Urinary bladder (tissue), 3 donors: ENCODE measurements at regions not wholly inside any gene's neighbourhood (a gene's known extent, or its start where the extent isn't known, plus 50 kb on each side); places are given as distances from the start of the nearest gene placed in this dataset.

Experiments used
- DNase-seq: peaks from one replicate; pipeline ENCODE4 v3.0.0-alpha.2; 2015; ENCODE audit errors: extremely low spot score
- H3K27ac ChIP-seq: one replicate; pipeline ENCODE4 v1.5.1; 2013; ENCODE audit warnings: low read depth, mild to moderate bottlenecking, moderate library complexity
- H3K36me3 ChIP-seq: one replicate; pipeline ENCODE4 v1.6.1; 2013; ENCODE audit warnings: mild to moderate bottlenecking, moderate library complexity; ENCODE audit not compliant: insufficient read depth
- H3K4me1 ChIP-seq: one replicate; pipeline ENCODE4 v1.6.1; 2013; ENCODE audit warnings: mild to moderate bottlenecking, moderate library complexity; ENCODE audit not compliant: insufficient read depth
- H3K4me3 ChIP-seq: one replicate; pipeline ENCODE4 v1.5.1; 2013; ENCODE audit warnings: low read depth, low read length
- WGBS: extraction: QIAGEN DNeasy Blood & Tissue Kit; methylation state at CpG from one replicate; pipeline ENCODE4 v1.1.7; 2013; 5-methylcytosine and 5-hydroxymethylcytosine counted together
- donor health status: healthy with polysubstance abuse.
- donor health status: healthy.

DNA sequence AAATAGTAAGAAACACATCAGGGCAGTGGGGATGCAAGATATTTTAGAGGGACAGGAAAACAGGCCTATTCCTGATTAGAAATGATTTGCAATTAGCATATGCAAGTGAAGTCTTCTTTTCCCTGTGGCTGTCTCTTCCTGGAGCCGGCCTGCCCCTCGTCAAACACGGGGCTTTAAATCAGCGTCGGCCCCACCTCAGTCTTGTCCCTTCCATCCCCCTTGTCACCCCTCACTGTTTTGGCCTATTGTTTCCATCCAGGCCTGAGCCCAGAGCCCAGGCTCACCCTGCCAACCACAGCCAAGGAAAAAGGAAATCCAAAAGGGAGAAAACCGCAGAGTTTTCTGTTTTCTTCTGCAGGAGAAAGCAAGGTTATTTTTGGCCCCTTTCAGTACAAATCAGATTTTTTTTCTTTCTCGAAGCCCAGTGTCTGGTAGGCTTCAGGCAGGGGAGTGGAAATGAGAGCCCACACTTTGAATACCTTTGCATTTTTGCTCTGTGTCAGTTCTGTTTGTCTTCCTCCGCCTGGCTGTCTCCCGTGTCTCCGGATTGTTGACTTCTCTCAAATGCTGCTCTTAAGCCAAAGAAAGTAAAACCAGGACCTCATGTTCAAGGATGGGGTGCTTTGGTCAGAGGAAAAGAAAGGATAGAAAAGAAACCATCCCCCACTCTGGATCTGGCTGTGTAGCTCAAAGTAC is 399.9 kb upstream of the CDH11 start:
- H3K4me3 ChIP-seq: no peak overlapping the region
- no peaks in the 10 kb centered on the region for H3K4me1 ChIP-seq
- no peak overlapping the region for H3K27ac ChIP-seq
- 32% methylated on average over 10 of the region's 10 CpGs for WGBS
- DNase-seq: no peak
- H3K36me3 ChIP-seq: no peaks in the 10 kb centered on the region

DNA sequence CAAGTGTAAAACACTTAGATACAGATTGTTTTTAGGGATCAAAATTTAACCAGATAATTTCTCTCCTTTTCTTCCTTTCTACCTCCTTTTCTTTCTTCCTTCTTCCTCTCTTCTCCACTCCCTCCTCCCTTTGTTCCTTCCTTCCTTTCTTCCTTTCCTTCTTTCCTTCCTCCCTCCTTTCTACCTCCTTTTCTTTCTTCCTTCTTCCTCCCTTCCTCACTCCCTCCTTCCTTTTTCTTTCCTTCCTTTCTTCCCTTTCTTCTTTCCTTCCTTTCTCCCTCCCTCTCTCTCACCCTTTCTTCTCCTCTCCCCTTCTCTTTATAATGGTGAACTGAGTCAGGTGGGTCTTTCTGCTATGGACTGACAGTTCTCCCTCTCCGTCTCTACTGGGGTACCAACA is 397.5 kb upstream of the CDH11 start:
- no peak overlapping the region for H3K4me3 ChIP-seq
- H3K4me1 ChIP-seq: no peaks in the 10 kb centered on the region
- 98% methylated on average over 1 of the region's 1 CpG for WGBS
- no peaks in the 10 kb centered on the region for H3K36me3 ChIP-seq
- DNase-seq: no peak
- no peak overlapping the region for H3K27ac ChIP-seq

DNA sequence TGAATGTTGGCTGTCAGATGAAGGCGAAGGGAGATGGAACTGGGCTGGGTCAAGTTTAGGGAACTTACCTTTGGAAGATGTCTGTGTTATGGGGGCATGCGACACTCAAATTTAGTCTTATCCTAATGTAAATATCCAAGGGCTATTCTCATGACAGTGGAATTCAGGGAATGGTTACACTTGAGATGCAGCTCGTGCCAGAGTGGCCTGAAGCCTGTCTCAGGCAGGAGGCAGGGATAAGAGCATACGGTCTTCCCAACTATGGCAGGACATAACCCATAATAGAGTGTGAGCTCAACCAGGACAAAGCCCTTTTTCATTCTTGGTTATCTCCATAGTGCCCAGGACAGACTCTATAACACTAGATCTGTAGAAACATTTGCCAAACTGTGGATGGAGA is 393.3 kb upstream of the CDH11 start:
- Histone ChIP-seq H3K4me1 (no peaks in the 10 kb centered on the region), H3K4me3 (no peak overlapping the region), H3K27ac (no peak overlapping the region), H3K36me3 (no peaks in the 10 kb centered on the region)
- WGBS: 52% methylated on average over 4 of the region's 4 CpGs
- DNase-seq: no peak

GRCh38 chr16:65510850-65511249 is 389.0 kb upstream of the CDH11 start:
- no peaks in the 10 kb centered on the region for H3K4me1 ChIP-seq
- no peak overlapping the region for H3K4me3 ChIP-seq
- no peak for DNase-seq
- H3K36me3 ChIP-seq: no peaks in the 10 kb centered on the region
- H3K27ac ChIP-seq: no peak overlapping the region
- 60% methylated on average over 7 of the region's 7 CpGs for WGBS

GRCh38 chr16:65510241-65510640 is 388.4 kb upstream of the CDH11 start:
- 78% methylated on average over 3 of the region's 3 CpGs for WGBS
- Histone ChIP-seq H3K4me3 (no peak overlapping the region), H3K4me1 (no peaks in the 10 kb centered on the region), H3K27ac (no peak overlapping the region), H3K36me3 (no peaks in the 10 kb centered on the region)
- no peak for DNase-seq

GRCh38 chr16:65509172-65509571 is 387.3 kb upstream of the CDH11 start:
- H3K27ac ChIP-seq: no peak overlapping the region
- H3K4me3 ChIP-seq: no peak overlapping the region
- no peaks in the 10 kb centered on the region for H3K36me3 ChIP-seq
- no peaks in the 10 kb centered on the region for H3K4me1 ChIP-seq
- WGBS: 82% methylated on average over 4 of the region's 4 CpGs
- DNase-seq: no peak

DNA sequence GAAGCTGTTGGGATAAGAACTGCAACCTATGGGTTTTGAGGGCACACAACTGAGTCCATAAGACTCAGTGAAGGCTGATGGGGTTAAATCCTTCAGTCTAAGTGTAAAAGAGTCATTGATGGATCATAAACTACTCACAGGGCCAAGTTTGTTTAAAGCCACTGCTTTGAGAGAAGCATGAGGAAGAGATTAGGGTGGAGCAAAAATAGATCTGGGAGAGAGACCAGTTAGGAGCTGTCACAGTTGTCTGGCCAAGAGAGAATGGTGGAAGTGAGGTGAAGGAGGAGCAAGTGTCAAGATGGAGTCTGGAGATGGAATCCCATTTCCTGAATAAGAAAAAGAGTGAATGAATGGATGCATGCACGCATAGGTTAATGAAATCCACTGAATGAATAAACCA is 379.1 kb upstream of the CDH11 start:
- Histone ChIP-seq H3K36me3 (no peaks in the 10 kb centered on the region), H3K4me1 (no peaks in the 10 kb centered on the region), H3K4me3 (no peak overlapping the region), H3K27ac (no peak overlapping the region)
- WGBS: 88% methylated on average over 1 of the region's 1 CpG
- DNase-seq: no peak

GRCh38 chr16:65500007-65500406 is 378.1 kb upstream of the CDH11 start:
- WGBS: 59% methylated on average over 2 of the region's 2 CpGs
- no peak for DNase-seq
- H3K27ac ChIP-seq: no peak overlapping the region
- H3K4me3 ChIP-seq: no peak overlapping the region
- H3K4me1 ChIP-seq: no peaks in the 10 kb centered on the region
- no peaks in the 10 kb centered on the region for H3K36me3 ChIP-seq

GRCh38 chr16:65499566-65499965 is 377.7 kb upstream of the CDH11 start:
- no peak for DNase-seq
- H3K27ac ChIP-seq: no peak overlapping the region
- no peaks in the 10 kb centered on the region for H3K4me1 ChIP-seq
- H3K36me3 ChIP-seq: no peaks in the 10 kb centered on the region
- 82% methylated on average over 1 of the region's 1 CpG for WGBS
- H3K4me3 ChIP-seq: no peak overlapping the region

- DNase-seq: no peak
- no peaks in the 10 kb centered on the region for H3K36me3 ChIP-seq
- H3K27ac ChIP-seq: no peak overlapping the region
- H3K4me3 ChIP-seq: no peak overlapping the region
- WGBS: 57% methylated on average over 6 of the region's 6 CpGs
- no peaks in the 10 kb centered on the region for H3K4me1 ChIP-seq
These were observed 375.7 kb upstream of the CDH11 start for GRCh38 chr16:65497571-65497970.

- Histone ChIP-seq H3K27ac (no peak overlapping the region), H3K36me3 (no peaks in the 10 kb centered on the region), H3K4me3 (no peak overlapping the region), H3K4me1 (no peaks in the 10 kb centered on the region)
- no peak for DNase-seq
- 87% methylated on average over 3 of the region's 3 CpGs for WGBS
These were observed 373.2 kb upstream of the CDH11 start for GRCh38 chr16:65495106-65495505.

DNA sequence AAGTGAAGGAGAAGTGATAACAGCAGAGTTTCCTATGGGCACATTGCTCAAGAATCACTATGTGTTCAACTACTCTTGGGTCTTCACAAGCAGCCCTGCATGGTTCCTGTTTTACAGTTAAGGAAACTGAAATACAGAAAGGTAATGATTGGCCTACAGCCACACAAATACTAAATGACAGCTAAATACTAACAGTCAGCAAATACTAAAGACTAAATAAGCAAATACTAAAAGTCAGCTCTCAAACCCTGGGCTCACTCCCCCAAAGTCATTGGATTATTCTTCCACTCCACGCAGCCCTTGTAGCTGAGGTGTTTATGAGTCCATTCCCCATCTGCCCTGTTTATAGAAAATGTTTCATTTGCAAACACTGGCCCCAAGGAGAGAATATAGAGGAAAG is 372.7 kb upstream of the CDH11 start:
- DNase-seq: no peak
- no peaks in the 10 kb centered on the region for H3K36me3 ChIP-seq
- no peak overlapping the region for H3K27ac ChIP-seq
- 77% methylated on average over 1 of the region's 1 CpG for WGBS
- no peak overlapping the region for H3K4me3 ChIP-seq
- no peaks in the 10 kb centered on the region for H3K4me1 ChIP-seq

- H3K4me3 ChIP-seq: no peak overlapping the region
- no peak overlapping the region for H3K27ac ChIP-seq
- WGBS: 93% methylated on average over 1 of the region's 1 CpG
- no peak for DNase-seq
- H3K4me1 ChIP-seq: no peaks in the 10 kb centered on the region
- no peaks in the 10 kb centered on the region for H3K36me3 ChIP-seq
These were observed 372.2 kb upstream of the CDH11 start for GRCh38 chr16:65494080-65494479.

DNA sequence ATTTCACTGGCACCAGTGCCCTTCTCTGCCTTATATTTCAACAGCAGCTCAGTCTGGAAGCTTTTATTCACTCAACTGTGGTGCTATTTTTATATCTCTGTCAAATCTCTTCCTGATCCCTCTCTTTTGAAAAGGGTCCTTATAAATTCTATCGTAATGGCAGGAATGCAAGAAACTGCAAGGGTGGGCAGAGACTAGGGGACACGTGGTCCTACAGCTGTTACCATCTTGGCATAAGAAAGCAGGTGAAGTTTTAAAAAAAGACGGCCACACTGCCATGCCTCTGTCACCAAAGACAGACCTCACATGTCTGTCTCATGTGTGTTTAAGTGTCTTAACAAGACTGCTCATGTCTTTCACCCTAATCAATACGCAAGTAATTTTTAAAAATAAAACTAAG is 368.4 kb upstream of the CDH11 start:
- DNase-seq: no peak
- H3K27ac ChIP-seq: no peak overlapping the region
- H3K4me3 ChIP-seq: no peak overlapping the region
- H3K4me1 ChIP-seq: no peaks in the 10 kb centered on the region
- WGBS: 83% methylated on average over 4 of the region's 4 CpGs
- H3K36me3 ChIP-seq: no peaks in the 10 kb centered on the region

- Histone ChIP-seq H3K4me3 (no peak overlapping the region), H3K4me1 (no peaks in the 10 kb centered on the region), H3K36me3 (no peaks in the 10 kb centered on the region), H3K27ac (no peak overlapping the region)
- WGBS: 84% methylated on average over 4 of the region's 4 CpGs
- no peak for DNase-seq
These were observed 367.7 kb upstream of the CDH11 start for GRCh38 chr16:65489531-65490023.
